ENCODE measurements at regions not wholly inside any gene's neighbourhood (a gene's known extent, or its start where the extent isn't known, plus 50 kb on each side); places are given as distances from the start of the nearest gene placed in this dataset.

DNA sequence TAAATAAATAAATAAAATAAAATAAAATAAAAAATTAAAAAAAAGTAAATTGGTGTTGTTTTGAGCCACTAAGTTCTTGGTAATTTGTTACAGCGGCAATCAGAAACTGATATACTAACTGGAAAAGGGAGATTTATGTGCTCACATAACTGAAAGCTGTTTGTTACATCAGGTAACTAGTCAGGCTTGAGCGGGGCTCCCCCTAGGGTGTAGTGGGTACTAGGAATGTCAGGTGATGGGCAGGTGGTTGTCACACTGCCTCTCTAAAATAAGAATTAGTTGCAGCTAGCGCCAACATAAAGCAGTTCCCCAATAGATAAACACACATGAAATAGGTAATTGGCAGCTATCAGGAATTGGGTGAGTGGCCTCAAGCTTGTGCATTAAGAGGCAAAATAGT is 1336.9 kb downstream of the XPNPEP1 start:
- Histone ChIP-seq H3K4me1 (no peaks in the 10 kb centered on the region), H3K9me3 (peaks cover 0 to 4% (median 0%) of the 10 kb centered on the region in 8 donors), H3K27ac (no peak overlapping the region), H3K27me3 (replicated peaks in 1 of 7) (no peaks in the 10 kb centered on the region), H3K4me3 (no peak overlapping the region), H3K36me3 (no peaks in the 10 kb centered on the region)
- intact Hi-C loops (cut with DNase I; ENCODE audit: low total_unique reads), result no loop called here
- no peak for DNase-seq
- TF ChIP-seq POLR2A (IDR thresholded peaks at IDR 0.05) (no peak), POLR2AphosphoS5 (IDR thresholded peaks at IDR 0.05) (no peak)
- TF ChIP-seq, protein P1, sequence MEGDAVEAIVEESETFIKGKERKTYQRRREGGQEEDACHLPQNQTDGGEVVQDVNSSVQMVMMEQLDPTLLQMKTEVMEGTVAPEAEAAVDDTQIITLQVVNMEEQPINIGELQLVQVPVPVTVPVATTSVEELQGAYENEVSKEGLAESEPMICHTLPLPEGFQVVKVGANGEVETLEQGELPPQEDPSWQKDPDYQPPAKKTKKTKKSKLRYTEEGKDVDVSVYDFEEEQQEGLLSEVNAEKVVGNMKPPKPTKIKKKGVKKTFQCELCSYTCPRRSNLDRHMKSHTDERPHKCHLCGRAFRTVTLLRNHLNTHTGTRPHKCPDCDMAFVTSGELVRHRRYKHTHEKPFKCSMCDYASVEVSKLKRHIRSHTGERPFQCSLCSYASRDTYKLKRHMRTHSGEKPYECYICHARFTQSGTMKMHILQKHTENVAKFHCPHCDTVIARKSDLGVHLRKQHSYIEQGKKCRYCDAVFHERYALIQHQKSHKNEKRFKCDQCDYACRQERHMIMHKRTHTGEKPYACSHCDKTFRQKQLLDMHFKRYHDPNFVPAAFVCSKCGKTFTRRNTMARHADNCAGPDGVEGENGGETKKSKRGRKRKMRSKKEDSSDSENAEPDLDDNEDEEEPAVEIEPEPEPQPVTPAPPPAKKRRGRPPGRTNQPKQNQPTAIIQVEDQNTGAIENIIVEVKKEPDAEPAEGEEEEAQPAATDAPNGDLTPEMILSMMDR (IDR thresholded peaks at IDR 0.05 in 8 of 11, conservative IDR thresholded peaks at IDR 0.05 in 3 of 11), result no peak
- 83 to 93% (median 90%) methylated on average over 3 of the region's 3 CpGs for WGBS, 5 donors

DNA sequence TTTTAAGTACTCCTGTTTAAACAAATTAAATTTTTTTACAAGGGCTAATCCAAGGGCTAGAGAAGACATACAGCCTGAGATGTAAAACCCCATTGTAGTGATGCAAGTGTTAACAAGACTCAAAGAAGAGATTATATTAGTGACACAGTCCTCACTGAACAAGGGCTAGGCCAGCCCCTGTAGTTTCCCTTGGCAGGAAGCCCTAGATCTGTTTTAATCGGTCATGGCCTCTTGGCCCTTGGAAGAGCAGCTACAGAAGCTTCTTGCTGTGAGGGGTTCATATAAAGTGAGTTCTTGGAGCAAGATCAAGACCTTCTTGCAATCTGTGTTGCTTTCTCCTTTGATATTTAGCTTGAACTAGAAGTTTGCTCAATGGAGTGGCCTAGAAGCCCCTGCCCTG is 1339.4 kb downstream of the XPNPEP1 start:
- H3K4me1 ChIP-seq, result no peaks in the 10 kb centered on the region
- peaks cover 0 to 4% (median 0%) of the 10 kb centered on the region in 8 donors for H3K9me3 ChIP-seq
- H3K36me3 ChIP-seq, result no peaks in the 10 kb centered on the region
- no peak for TF ChIP-seq POLR2AphosphoS5 (IDR thresholded peaks at IDR 0.05)
- TF ChIP-seq, protein P1 (IDR thresholded peaks at IDR 0.05 in 8 of 11, conservative IDR thresholded peaks at IDR 0.05 in 3 of 11), result no peak
- no peak for TF ChIP-seq POLR2A (IDR thresholded peaks at IDR 0.05)
- H3K4me3 ChIP-seq, result no peak overlapping the region
- H3K27me3 ChIP-seq (replicated peaks in 1 of 7), result no peaks in the 10 kb centered on the region
- no peak for DNase-seq
- no peak overlapping the region for H3K27ac ChIP-seq
- intact Hi-C loops (cut with DNase I; ENCODE audit: low total_unique reads), result no loop called here
- WGBS, 5 donors, result 48 to 68% (median 58%) methylated on average over 1 of the region's 1 CpG

DNA sequence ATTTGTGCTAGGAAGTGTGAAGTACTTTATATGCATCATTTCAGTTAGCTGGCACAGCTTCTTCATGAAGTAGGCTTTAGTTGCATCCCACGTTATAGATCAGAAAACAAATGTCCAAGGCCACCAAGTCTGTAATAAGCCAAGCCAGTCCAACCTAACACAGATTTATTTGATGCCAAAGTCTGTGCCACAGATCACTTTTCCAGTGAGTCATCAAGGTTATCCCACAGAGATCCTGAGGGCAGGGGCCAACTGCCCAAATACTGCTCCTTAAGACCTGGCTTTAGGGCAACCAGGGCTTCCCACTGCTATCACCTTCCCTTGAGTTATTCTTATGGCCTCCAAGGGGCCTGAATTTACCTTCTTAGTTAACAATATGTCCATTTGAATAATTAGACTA is 1340.4 kb downstream of the XPNPEP1 start:
- TF ChIP-seq POLR2AphosphoS5 (IDR thresholded peaks at IDR 0.05), result no peak
- TF ChIP-seq, protein P1 (IDR thresholded peaks at IDR 0.05 in 8 of 11, conservative IDR thresholded peaks at IDR 0.05 in 3 of 11), result no peak
- no peak for TF ChIP-seq POLR2A (IDR thresholded peaks at IDR 0.05)
- intact Hi-C loops (cut with DNase I; ENCODE audit: low total_unique reads), result no loop called here
- WGBS, 5 donors, result 57 to 72% (median 65%) methylated on average over 1 of the region's 1 CpG

DNA sequence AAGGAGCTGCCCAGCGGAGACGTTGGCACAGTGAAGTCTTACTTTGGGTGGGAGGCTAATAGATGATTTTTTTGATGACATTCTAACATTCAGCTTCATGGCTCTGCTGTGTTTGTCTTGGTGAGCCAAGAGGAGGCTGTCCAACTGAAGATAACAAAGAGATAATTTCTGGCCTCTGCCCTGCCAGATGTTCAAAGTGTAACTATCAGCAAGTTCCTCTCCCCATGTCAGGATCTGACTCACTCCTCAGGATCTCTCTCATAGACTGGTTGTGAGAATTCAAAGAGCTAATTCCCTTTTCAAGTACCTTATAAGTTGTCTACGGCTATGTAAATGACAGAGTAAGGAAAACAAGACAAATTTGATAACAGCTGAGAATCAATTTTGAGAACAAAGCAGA is 1340.9 kb downstream of the XPNPEP1 start:
- DNase-seq, result no peak
- Histone ChIP-seq H3K27ac (no peak overlapping the region), H3K36me3 (no peaks in the 10 kb centered on the region), H3K27me3 (replicated peaks in 1 of 7) (no peaks in the 10 kb centered on the region), H3K4me1 (no peaks in the 10 kb centered on the region), H3K4me3 (no peak overlapping the region), H3K9me3 (peaks cover 0 to 4% (median 0%) of the 10 kb centered on the region in 8 donors)
- 65 to 94% (median 66%) methylated on average over 3 of the region's 3 CpGs for WGBS, 5 donors
- TF ChIP-seq, protein P1 (IDR thresholded peaks at IDR 0.05 in 8 of 11, conservative IDR thresholded peaks at IDR 0.05 in 3 of 11), result no peak
- TF ChIP-seq POLR2AphosphoS5 (IDR thresholded peaks at IDR 0.05) (no peak), POLR2A (IDR thresholded peaks at IDR 0.05) (no peak)
- intact Hi-C loops (cut with DNase I; ENCODE audit: low total_unique reads), result no loop called here

More for the DNA sequence above, 1340.4 kb downstream of the XPNPEP1 start:
- Histone ChIP-seq H3K4me1 (no peaks in the 10 kb centered on the region), H3K4me3 (no peak overlapping the region), H3K9me3 (peaks cover 0 to 4% (median 0%) of the 10 kb centered on the region in 8 donors), H3K27me3 (replicated peaks in 1 of 7) (no peaks in the 10 kb centered on the region), H3K27ac (no peak overlapping the region), H3K36me3 (no peaks in the 10 kb centered on the region)
- no peak for DNase-seq

All from spleen (tissue), 11 donors.